Endodermal cell (in vitro differentiated cells): ENCODE measurements at regions not wholly inside any gene's neighbourhood (a gene's known extent, or its start where the extent isn't known, plus 50 kb on each side); places are given as distances from the start of the nearest gene placed in this dataset.

Experiments used
- DNase-seq: peaks from one replicate; pipeline ENCODE4 v3.0.0-alpha.2; 2017
- H3K27ac ChIP-seq: 2 replicates; pipeline ENCODE4 v1.5.1; 2013; ENCODE audit warnings: mild to moderate bottlenecking, low read depth, low read length, moderate library complexity
- H3K27me3 ChIP-seq: 2 replicates; pipeline ENCODE4 v1.6.1; 2013; ENCODE audit warnings: mild to moderate bottlenecking, low read length, moderate library complexity; ENCODE audit not compliant: insufficient read depth, control insufficient read depth, poor library complexity, severe bottlenecking
- H3K36me3 ChIP-seq: 2 replicates; pipeline ENCODE4 v1.7.0; 2013; ENCODE audit warnings: mild to moderate bottlenecking, low read length, moderate library complexity; ENCODE audit not compliant: control insufficient read depth, insufficient read depth
- H3K4me1 ChIP-seq: one replicate; pipeline ENCODE4 v1.7.0; 2013; ENCODE audit warnings: low read length; ENCODE audit not compliant: control insufficient read depth, insufficient read depth
- H3K4me3 ChIP-seq: 2 replicates; pipeline ENCODE4 v1.5.1; 2013; ENCODE audit warnings: mild to moderate bottlenecking, low read length, moderate library complexity
- H3K9ac ChIP-seq: 2 replicates; pipeline ENCODE4 v1.6.1; 2013; ENCODE audit warnings: mild to moderate bottlenecking, low read length, moderate library complexity; ENCODE audit not compliant: poor library complexity, severe bottlenecking; ENCODE audit errors: extremely low read depth
- H3K9me3 ChIP-seq: 2 replicates; pipeline ENCODE4 v1.6.1; 2013; ENCODE audit warnings: mild to moderate bottlenecking, low read length, moderate library complexity; ENCODE audit not compliant: control insufficient read depth
- H3K27ac Mint-ChIP-seq: 2 replicates; pipeline ENCODE4 v1.8.0; 2020; ENCODE audit warnings: mixed read lengths
- H3K27me3 Mint-ChIP-seq: 2 replicates; pipeline ENCODE4 v1.8.0; 2021; ENCODE audit warnings: mild to moderate bottlenecking, mixed read lengths; ENCODE audit not compliant: insufficient read depth
- H3K36me3 Mint-ChIP-seq: 2 replicates; pipeline ENCODE4 v1.8.0; 2020; ENCODE audit warnings: low read depth, mixed read lengths
- H3K4me1 Mint-ChIP-seq: 2 replicates; pipeline ENCODE4 v1.8.0; 2020; ENCODE audit warnings: mixed read lengths
- H3K4me3 Mint-ChIP-seq: 2 replicates; pipeline ENCODE4 v1.8.0; 2020; ENCODE audit warnings: mild to moderate bottlenecking, moderate library complexity, mixed read lengths
- H3K9me3 Mint-ChIP-seq: 2 replicates; pipeline ENCODE4 v1.8.0; 2020; ENCODE audit warnings: mild to moderate bottlenecking, mixed read lengths
- WGBS, 2 experiments: methylation state at CpG; one replicate each; pipeline versions ENCODE4 v1.1.5 to v1.1.7; 2013; ENCODE audit warnings: missing lambda C conversion rate in 2 of 2, mixed read lengths in 1 of 2; ENCODE audit not compliant: insufficient coverage in 1 of 2, insufficient read length in 1 of 2; 5-methylcytosine and 5-hydroxymethylcytosine counted together
- TF ChIP-seq, protein P1 (sequence below): fragments of 200-600 bp; sonication (generic); conservative IDR thresholded peaks from 2 replicates; pipeline ENCODE4 v1.5.0; 2021; ENCODE audit warnings: antibody characterized with exemption, mild to moderate bottlenecking

DNA sequence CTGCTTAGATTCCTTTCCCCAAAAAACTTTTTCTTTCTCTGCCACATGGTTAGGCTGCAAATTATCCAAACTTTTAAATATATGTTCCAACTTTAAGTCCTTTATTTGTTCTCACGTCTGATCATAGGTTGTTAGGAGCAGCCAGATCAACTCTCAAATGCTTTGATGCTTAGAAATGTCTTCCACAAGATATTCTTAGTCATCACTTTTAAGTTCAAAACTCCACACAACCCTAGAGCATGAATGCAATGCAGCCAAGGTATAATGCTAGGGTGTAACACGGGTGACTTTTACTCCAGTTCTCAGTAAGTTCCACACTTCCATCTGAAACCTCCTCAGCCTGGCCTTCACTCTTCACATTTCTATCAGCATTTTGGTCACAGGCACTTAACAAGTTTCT, 987.5 kb downstream of the DCDC2C start:
- 83 to 91% methylated on average over 2 of the region's 2 CpGs for WGBS, 2 experiments
- no peaks in the 10 kb centered on the region for H3K27me3 Mint-ChIP-seq

GRCh38 chr2:4693266-4693665, 989.9 kb downstream of the DCDC2C start:
- Histone ChIP-seq H3K9ac (no peak overlapping the region), H3K4me3 (no peak overlapping the region), H3K36me3 (no peaks in the 10 kb centered on the region), H3K4me1 (peaks cover 9% of the 10 kb centered on the region), H3K27ac (no peak overlapping the region), H3K9me3 (no peaks in the 10 kb centered on the region), H3K27me3 (no peaks in the 10 kb centered on the region)
- TF ChIP-seq, protein P1, sequence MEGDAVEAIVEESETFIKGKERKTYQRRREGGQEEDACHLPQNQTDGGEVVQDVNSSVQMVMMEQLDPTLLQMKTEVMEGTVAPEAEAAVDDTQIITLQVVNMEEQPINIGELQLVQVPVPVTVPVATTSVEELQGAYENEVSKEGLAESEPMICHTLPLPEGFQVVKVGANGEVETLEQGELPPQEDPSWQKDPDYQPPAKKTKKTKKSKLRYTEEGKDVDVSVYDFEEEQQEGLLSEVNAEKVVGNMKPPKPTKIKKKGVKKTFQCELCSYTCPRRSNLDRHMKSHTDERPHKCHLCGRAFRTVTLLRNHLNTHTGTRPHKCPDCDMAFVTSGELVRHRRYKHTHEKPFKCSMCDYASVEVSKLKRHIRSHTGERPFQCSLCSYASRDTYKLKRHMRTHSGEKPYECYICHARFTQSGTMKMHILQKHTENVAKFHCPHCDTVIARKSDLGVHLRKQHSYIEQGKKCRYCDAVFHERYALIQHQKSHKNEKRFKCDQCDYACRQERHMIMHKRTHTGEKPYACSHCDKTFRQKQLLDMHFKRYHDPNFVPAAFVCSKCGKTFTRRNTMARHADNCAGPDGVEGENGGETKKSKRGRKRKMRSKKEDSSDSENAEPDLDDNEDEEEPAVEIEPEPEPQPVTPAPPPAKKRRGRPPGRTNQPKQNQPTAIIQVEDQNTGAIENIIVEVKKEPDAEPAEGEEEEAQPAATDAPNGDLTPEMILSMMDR: no peak
- no peak for DNase-seq
- Mint-ChIP-seq H3K4me1 (peaks cover 24% of the 10 kb centered on the region), H3K27me3 (no peaks in the 10 kb centered on the region), H3K36me3 (no peaks in the 10 kb centered on the region), H3K9me3 (no peaks in the 10 kb centered on the region), H3K4me3 (no peak overlapping the region), H3K27ac (no peak overlapping the region)
- 78 to 86% methylated on average over 5 to 9 of the region's 9 CpGs for WGBS, 2 experiments

More for the DNA sequence above, 987.5 kb downstream of the DCDC2C start:
- H3K9me3 Mint-ChIP-seq: no peaks in the 10 kb centered on the region
- peaks cover 14% of the 10 kb centered on the region for H3K4me1 Mint-ChIP-seq
- H3K27ac Mint-ChIP-seq: no peak overlapping the region
- Histone ChIP-seq H3K4me3 (no peak overlapping the region), H3K27me3 (no peaks in the 10 kb centered on the region), H3K27ac (no peak overlapping the region), H3K36me3 (no peaks in the 10 kb centered on the region), H3K4me1 (peaks cover 3% of the 10 kb centered on the region), H3K9ac (no peak overlapping the region), H3K9me3 (no peaks in the 10 kb centered on the region)
- TF ChIP-seq, protein P1: no peak
- no peak overlapping the region for H3K4me3 Mint-ChIP-seq
- no peaks in the 10 kb centered on the region for H3K36me3 Mint-ChIP-seq
- DNase-seq: no peak

GRCh38 chr2:4695281-4695861, 992.0 kb downstream of the DCDC2C start:
- Histone ChIP-seq H3K36me3 (no peaks in the 10 kb centered on the region), H3K27me3 (no peaks in the 10 kb centered on the region), H3K4me1 (peaks cover 9% of the 10 kb centered on the region), H3K27ac (no peak overlapping the region), H3K4me3 (no peak overlapping the region), H3K9me3 (no peaks in the 10 kb centered on the region), H3K9ac (no peak overlapping the region)
- no peaks in the 10 kb centered on the region for H3K27me3 Mint-ChIP-seq
- peaks cover 24% of the 10 kb centered on the region for H3K4me1 Mint-ChIP-seq
- H3K27ac Mint-ChIP-seq: no peak overlapping the region
- no peak overlapping the region for H3K4me3 Mint-ChIP-seq
- no peaks in the 10 kb centered on the region for H3K9me3 Mint-ChIP-seq
- 95% methylated on average over 2 of the region's 2 CpGs; no CpG with 5 or more reads in 1 of the 2 experiments for WGBS, 2 experiments
- no peaks in the 10 kb centered on the region for H3K36me3 Mint-ChIP-seq
- TF ChIP-seq, protein P1: no peak
- no peak for DNase-seq
